HG03571 (cell line): ENCODE measurements at regions not wholly inside any gene's neighbourhood (a gene's known extent, or its start where the extent isn't known, plus 50 kb on each side); places are given as distances from the start of the nearest gene placed in this dataset.

Experiments
- ATAC-seq: cut with Tn5 transposase; IDR thresholded peaks from one replicate; pipeline ENCODE4 v1.9.1; 2021; ENCODE audit not compliant: unreplicated experiment

DNA sequence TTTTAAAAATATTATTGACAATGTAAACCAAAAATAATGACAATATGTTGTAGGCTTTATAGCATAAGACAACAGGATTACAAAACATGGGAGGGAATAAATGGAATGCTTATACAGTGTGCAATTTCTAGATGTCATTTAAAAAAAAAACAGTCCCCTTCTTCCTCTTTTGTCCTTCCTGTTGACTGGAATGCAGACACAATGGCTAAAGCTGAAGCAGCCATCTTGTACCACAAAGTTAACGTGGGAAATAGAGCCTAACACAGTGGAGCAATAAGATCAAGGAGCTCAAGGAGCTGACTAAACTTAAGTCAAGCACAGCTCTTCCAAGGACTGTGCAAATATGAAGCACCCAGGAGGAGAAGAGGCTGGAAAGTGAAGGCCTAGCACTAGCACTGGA lies 208.1 kb downstream of the ARHGAP12 start:
- no peak for ATAC-seq

DNA sequence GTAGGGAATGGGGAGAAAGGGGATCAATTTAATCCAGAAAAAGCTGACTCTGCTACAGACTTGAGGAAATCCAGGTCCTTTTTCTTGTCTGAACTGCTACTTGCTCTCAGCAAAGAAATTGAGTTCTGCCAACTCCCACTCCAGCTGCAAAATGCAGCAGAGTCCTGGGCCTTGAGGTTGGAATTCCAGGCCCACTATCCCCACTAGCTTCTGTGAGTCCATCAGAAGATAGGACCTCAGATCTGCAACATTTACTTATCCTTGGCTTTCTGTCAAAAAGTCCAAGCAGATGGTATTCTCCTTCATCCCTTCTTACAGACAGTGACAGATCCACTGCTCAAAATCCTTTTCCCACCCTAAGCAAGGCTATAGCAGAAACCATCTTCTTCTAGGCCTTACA lies 219.2 kb downstream of the ARHGAP12 start:
- ATAC-seq = no peak

DNA sequence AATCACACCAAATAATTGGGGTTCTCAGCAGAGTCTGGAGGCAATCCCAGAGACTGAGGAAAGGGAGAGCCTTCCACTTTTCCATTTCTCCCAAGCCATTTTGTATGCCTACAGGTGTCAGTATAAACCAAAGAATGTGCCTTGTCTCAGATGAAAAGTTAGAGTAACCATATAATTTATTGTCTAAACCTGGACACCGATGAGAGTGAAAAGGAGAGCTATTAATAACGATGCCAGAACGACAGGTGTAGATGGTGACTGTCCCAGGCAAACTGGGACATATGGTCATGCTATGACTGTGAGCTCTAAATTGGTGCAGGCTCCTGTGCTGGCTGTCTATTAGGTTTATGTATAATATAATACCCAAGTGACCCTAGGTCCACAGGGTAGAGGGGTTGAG lies 219.6 kb downstream of the ARHGAP12 start:
- ATAC-seq = no peak

DNA sequence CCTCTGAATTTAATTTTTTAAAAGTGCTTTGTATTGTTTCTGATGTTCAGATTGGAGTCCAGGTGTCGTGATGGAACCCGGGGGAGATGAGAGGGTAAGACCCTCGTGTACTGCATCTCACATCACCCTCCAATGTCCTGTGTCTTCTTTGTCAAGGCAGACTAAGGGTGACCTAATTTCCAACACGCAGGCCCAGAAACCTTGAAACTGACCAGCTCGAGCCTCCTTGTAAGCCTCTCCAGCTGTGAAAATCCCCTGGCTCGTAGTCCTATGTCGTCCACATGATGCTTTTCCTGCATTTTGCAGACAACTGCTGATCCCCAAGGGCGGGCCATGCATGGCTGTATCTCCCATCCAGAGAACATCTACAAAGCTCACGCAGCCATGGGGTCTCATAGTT lies 220.2 kb downstream of the ARHGAP12 start:
- no peak for ATAC-seq

DNA sequence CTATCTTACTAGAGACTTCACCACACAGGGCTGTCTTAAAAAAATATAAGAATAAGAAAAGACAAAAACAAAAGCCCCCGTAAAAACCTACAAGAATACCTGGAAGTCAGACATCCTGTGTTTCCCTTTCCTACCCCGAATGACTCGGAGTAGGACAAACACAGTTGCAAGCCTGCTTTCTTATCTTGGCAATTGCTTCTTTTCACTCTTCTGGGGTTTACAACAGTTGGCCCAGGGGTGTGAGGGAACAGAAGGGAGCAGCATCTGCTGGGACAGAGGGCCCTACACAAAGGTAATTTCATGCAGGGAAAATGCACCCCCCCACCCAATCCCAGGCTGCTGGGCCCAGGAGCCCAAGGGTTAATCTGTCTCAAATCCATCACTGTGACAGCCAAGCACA lies 220.6 kb downstream of the ARHGAP12 start:
- peak; percentile 4 for ATAC-seq

DNA sequence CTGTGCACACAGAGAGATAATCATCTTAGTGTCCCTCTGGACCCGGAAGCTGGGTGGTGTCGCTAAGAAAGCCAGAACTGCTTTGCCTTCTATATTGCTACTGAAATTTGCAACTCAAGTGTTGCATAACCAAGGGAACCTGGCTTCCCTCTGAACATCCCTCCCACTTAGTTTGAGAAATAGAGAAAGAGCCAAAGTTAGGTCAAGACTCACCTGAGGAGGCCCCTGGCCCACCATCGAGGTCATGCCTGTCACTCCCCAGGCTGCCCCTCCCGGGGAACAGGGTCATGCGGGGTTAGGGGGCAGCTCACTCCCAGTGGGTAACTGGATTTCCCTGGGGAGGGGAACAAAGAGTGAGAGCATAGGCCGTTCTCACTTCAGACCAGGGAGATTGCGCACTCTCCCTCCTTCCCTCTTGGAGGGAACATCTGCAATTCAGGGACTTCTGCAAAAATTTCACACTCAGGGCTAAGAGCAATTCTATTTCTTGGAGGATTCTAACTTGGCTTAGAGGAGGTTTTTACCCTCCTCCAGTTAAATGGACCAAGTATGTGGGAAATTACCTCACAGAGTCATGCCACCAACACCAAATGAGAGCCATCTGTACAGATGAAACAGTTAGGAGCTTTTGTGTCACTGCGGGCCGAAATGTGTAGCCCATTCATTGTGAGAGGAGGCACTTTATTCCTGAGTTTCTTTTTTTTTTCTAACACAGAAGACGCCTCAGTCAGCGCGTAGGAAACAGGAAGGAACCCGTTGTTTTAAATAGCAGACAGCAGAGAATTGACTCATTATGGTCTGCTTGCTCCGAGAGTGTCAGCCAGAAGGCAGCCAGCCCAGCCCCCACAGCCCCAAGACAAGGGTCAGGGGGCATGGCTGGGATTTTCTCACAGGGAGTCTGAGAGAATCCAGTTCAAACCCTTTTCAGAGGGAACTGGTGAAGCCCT lies 221.3 kb downstream of the ARHGAP12 start:
- peak; percentile 95 for ATAC-seq

DNA sequence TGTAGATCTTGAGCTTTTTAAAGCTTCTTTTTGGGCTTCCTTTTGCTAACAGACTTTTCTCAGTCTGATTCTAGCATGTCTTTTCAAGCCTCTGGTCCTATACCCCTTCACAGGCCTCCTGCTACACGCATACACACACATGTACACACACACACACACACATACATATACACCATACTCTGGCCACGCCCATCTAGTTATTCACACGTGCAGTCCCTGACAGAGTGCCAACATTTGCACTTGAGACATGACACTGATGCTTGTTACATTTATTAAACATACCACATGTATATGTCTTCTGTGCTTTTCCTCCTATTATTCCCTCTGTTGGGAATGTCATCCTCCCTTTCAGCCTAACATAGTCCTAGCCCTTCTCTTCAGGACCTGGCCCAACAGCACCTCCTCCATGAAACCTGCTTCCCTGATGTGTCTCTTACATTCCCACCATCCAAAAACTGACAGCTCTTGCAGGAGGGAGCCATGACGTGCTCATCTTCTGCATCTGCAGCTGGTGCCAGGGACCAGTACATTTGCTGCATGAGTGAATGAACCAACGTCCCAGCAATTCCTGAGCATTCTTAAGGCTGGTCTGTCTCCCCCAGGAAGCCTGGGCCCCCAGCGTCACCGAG lies 222.1 kb downstream of the ARHGAP12 start:
- no peak for ATAC-seq

DNA sequence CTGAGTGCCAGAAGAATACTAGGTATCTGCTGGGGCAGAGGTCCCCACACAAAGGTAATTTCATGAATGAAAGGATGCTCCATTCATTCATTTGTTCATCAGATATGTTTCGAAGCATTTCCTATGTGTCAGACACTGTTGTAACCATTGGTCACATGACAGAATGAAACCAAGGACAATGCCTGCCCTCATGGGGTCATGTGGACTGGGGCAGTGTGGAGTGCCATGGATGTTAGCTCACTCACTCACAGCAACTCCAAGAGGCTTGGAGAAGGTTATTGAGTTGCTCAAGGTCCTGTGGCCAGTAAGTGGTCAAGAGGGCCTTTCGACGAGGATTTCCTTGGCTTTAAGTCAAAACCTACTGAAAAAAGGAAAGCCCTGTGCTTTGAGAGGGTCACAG lies 223.5 kb downstream of the ARHGAP12 start:
- ATAC-seq = no peak

DNA sequence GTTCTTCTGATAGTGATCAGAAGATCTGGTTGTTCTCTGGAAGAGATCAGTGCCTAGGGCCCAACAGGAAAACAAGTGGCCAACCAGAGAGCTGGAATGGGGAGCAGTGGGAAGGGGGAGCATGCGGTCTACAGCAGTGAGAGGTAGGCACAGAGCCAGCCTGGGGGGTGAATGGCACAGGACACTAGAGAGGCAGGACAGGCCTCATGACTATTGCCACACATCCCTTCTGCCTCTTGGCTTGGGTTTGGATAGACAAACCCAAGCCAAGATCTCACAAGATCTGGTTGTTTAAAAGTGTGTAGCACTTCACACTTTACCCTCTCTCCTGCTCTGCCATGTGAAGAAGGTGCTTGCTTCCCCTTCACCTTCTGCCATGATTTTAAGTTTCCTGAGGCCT lies 224.4 kb downstream of the ARHGAP12 start:
- no peak for ATAC-seq

DNA sequence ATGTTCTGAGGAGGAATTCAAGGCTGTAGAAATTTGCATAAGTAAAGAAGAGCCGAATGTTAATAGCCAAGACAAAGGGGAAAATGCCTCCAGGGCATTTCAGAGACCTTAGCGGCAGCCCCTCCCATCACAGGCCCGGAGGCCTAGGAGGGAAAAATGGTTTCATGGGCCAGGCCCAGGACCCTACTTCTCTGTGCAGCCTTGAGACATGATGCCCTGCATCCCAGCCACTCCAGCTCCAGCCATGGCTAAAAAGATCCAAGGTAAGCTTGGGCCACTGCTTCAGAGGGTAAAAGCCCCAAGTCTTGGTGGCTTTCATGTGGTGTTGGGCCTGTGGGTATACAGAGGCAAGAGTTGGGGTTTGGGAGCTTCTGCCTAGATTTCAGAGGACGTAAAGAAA lies 225.7 kb downstream of the ARHGAP12 start:
- ATAC-seq = no peak

DNA sequence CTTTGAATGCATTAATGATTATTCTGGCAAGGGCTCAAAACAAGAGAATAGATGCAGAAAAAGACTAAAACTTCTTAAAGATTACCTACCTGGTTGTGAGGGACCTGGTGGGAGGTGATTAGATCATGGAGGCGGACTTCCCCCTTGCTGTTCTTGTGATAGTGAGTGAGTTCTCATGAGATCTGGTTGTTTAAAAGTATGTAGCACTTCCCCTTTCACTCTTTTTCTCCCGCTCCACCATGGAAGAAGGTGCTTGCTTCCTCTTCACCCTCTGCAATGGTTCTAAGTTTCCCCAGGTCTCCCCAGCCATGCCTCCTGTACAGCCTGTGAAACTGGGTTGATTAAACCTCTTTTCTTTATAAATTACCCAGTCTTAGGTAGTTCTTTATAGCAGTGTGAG lies 226.6 kb downstream of the ARHGAP12 start:
- ATAC-seq = no peak

DNA sequence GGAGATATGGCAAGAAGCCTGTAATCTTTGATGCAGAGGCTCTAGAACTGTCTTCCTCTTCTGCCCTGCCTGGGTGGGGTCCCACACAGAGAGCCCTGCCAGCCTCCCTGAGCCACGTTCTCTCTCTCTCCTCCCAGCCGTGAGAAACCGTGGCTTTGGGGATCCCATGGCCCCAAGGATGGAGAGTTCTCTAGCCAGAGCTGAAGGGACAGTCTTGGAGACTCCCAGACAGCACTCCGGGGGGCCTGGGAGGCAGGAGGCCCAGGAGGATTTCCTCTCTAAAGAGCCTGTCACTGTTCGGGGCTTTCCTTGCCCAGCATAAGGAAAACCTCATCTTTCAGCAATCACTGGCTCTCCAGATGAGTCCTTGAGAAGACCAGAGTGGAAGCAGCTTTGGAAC lies 227.1 kb downstream of the ARHGAP12 start:
- no peak for ATAC-seq

DNA sequence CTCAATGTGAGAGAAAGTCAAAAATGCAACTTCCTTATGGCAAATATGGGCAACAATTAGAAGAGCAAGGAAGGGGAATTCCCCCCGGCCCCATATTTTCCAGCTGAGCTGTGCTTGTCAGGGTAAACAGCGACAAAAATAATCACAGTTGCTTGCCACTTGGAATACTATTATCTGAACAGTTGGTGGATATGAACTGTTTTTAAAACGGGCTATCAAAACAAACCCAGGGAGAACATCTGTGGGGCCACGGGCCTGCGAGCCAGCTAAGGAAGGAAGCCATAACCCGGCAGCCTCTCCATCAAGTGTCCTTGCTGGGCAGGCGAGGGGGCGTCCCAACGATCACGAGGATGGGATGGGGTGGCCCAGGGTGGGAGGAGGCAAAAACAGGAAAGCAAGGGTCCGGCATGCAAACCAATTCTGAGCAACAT lies 228.4 kb downstream of the ARHGAP12 start:
- no peak for ATAC-seq

DNA sequence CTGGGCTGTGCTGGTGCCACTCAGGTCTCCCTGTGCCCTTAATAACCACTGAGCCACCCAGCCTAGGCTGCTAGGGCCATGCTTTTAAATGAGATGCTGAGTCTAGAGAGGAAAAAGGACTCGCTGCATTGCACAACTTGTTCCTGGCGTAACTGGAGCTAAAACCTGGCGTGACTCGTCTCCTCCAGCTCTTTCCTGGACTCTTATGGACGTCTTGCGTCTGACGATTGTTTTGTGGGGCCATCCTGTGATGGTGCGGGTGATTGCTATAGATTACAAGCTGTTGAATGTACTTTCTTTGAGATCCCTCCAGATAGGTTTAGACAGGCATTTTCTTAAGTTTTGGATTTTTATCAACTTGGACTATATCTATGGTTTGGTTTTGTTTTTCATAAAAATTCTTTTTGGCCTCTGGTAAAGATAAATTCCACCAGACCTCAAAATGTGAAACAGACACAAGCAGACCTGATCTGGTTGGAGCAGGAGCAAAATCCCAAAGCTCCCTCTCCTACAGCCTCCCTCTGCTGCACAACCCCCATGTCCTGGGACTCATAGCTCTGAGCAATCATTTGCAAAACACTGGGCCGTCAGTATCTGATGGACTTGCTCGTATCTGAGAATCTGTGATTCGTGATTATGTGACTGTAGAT lies 230.3 kb downstream of the ARHGAP12 start:
- no peak for ATAC-seq

DNA sequence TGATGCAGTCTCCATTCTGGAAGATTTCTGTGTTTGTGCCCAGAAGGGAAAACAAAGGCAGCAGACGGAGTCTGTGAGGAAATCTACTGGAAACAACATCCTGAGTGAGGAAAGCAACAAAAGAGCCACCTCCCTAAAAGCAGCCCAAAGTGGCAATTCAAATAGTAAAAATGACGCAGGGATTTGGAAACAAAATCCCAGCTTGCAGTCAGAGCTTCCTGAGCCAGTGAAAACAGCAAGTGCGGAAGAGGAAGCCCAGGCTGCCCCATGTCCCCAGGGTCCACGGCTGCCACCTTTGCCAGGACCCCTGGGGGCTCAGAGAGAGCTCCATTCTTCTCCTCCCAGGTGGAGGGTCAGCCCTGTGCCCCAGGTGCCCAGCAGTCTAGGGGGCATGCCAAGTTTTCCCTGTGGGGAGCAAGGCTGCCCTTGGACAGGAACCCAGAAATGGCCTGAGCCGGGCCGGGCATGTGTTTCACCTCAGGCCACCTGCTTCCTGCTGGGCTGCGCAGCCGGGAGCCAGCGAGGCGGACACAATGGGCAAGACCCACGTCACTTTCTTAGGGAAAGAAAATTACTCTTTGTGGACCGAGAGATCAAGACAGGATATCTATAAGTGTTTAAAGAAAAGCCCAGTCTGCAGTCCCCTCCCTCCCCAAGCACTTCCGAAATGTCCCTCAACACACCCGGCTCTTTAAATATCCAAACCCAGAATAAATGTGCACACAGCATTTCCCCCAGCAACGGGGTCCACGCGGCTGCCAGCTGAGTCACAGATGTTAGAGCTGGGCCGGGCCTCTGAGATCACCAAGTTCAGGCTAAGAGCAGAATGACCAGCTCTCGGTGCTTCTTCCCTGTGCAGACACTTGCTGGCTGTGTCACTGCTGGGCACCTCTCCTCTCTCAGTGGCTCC lies 231.1 kb downstream of the ARHGAP12 start:
- ATAC-seq = no peak

DNA sequence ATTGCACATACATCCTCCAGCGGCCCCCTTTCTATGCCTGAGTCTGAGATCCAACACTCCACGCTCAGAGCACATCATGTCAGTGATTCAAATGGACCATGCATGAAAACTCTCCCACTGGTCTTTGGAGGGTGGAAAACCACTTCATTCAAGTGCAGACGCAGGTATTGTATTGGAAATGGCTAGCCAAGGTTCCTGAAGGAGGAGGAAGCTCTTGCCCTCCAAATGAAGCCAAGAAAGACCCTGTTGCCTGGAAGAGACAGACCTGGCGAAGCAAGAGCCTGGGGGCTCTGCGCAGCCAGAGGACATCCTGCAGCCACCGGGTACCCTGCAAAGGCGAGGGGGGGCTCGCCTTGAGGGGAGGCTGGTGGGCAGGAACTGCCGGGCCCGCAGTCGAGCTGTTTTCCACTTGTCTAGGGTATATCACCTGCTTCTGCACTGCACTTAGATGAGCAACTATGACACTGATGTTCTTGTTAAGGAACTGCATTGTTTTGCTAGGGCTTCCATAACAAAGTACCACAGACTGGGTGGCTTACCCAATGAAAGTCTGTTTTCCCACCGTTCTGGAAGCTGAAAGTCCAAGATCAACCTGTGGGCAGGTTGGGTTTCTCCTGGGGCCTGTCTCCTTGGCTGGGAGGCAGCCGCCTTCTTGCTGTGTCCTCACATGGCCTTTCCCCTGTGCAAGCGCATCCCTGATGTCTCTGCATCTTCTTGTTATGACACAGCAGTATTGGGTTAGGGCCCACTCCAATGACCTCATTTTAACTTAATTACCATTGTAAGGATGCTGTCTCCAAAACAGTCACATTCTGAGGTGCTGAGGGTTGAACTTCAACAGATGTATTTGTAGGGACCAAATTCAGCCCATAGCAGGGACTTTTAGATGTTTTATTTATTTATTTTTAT lies 233.4 kb downstream of the ARHGAP12 start:
- ATAC-seq = no peak

DNA sequence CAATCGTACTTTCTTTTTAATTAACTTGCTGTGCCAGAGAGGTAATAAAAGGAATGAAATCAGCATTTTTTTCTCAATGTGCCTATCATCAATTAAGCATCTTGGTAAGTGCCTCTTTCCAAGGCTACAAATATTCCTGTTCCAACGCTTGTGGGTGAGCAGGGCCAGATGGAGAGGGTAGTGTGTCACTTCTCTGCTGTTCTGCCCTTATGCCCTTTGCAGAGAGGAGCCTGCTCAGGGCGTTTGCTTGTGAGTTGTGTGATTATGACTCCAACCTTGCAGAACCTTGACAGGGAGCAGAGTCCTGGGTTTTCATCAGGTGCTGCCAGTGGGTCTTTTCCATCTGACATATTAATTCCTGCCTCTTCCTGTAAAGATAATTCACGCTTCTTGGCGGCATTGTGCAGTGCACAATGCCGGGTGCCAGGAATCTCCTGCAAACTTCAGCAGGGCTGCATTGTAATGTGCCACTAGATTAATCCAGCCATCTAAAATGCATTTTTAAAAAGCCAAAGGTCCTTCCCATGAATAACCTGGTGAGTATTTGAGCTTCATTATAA lies 234.4 kb downstream of the ARHGAP12 start:
- no peak for ATAC-seq

DNA sequence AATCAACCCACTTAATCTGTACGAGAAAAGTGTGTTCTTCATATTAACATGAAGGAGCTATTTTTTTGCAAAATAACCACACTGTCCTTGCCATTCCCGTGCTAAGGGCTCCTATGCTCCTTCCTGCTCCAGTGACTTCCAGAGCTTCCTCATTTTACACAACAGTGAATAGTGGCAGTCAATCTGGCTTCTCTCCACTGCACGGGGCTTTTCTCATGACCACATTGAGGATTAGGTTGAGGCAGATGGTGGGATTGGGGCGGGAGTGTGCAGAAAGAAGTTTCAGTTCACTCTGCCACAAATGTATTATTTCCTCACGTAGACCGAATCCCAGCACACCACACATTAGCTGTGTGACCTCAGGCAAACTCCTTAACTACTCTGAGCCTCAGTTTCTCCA lies 235.1 kb downstream of the ARHGAP12 start:
- no peak for ATAC-seq

DNA sequence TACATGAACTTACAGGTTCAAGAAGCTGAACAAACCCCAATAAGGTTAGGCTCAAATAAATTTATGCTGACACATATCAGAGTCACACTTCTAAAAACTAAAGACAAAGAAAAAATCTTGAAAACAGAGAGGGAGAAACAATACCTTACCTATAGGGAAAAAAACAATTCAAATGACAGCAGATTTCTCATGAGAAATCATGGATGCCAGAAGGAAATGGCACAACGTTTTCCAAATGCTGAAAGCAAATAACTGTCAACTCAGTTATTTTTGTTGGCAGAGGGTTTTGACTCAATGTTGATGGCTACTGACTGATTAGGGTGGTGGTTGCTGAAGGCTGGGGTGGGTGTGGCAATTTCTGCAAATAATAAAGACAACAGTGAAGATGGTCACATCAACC lies 239.4 kb downstream of the ARHGAP12 start:
- no peak for ATAC-seq
